NCI-H2029 treated with DMSO at 0.1 percent for 48 hours (cell line): ENCODE measurements at regions not wholly inside any gene's neighbourhood (a gene's known extent, or its start where the extent isn't known, plus 50 kb on each side); places are given as distances from the start of the nearest gene placed in this dataset.
"Not testable (repeated sequence)": the region's sequence is repeated elsewhere in the genome, so short reads cannot be mapped to it uniquely, and the experiment has no call there.

Experiments used
- DNase-seq: peaks from one replicate; lab custom pipeline; 2025; lab: John Stamatoyannopoulos, UW

DNA sequence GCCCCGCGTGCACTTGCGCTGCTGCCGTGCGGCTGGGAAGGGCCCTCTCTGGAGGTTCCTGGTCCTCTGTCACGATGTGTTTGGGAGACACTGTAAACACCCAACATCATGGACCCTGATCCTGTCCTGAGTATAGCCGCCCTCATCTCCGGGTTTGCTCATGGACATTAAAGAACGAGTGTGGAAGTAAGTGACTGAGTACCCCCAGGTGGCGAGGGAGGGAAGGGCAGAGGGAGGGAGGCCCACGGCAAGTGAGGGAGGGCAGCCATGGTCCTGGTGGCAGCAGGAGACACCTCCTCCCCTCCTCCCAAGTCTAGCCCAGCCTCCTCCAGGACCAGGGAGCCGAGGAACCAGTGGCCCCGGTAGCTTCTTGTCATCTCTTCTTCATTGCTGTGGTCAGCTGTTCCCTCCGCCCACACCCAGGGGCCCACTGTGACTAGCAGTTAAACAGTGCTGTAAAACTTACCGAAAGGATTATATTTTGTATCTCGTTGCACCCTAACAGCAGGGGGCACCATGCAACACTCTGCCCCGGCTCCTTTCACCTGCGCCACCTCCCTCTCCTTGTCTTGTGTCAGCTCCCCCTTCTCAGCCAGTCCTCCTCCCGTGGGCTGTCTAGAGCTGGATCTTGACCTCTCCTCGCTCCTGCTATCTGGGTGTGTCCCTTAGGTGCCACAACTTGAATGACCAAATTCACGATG, 566.5 kb upstream of the B3GAT1 start:
- DNase-seq: no peak

DNA sequence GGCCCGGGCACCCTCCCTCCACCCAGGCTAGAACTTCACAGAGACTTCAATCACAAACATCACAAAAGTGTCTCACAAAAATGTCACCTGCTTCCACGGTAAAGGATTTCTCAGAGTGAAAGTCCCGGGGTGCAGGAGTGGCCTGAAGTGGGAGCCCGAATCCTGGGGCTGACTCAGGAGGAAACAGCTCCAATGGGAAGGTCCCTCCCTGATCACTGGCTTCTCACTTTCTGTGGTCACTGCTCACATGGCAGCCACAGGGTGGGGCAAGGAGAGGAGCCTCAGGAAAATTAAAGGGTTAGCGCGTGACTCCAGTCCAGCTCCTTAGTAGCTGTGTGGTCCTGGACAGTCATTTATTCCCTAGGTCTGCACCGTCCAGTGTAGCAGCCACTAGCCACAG, 564.5 kb upstream of the B3GAT1 start:
- DNase-seq: no peak

GRCh38 chr11:134975866-134976376, 563.9 kb upstream of the B3GAT1 start:
- DNase-seq: no peak

DNA sequence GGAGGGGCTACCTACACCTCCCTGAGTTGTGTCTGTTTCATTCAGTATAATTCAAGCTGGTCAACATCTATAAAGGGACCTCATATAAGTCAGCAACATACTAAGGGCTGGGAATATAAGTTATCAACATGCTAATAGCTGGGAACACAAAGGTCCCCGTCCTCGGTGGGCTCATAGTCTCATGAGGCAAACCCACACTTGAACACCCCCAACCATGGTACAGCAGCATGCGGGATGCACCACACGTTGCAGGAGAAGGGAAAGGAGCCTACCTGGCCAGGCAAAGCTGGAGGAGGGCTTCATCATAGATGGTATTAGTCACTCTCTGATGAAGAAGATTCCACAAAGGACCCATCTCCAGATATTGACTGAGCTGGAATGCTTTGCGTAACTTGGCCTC, 561.8 kb upstream of the B3GAT1 start:
- no peak for DNase-seq

DNA sequence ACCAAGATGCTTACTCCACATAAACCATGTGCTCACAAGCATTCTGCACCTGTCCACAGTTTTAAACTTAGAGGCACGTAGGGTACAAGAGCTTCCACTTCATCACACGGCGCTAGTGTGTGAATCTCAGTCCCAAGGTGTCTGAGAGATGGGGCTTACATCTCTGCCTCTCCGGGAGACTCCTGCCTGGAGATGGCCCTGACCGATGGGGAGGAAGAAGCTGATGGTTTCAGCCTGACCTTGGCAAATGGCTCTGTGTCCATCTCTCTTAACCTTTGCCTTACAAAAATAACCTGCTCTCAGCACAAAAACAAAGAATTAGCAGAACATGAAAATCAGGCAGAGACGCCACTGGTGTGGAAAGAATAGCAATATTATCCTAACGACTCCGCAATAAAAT, 559.3 kb upstream of the B3GAT1 start:
- DNase-seq: no peak

GRCh38 chr11:134967746-134968145, 555.7 kb upstream of the B3GAT1 start:
- DNase-seq: no peak

DNA sequence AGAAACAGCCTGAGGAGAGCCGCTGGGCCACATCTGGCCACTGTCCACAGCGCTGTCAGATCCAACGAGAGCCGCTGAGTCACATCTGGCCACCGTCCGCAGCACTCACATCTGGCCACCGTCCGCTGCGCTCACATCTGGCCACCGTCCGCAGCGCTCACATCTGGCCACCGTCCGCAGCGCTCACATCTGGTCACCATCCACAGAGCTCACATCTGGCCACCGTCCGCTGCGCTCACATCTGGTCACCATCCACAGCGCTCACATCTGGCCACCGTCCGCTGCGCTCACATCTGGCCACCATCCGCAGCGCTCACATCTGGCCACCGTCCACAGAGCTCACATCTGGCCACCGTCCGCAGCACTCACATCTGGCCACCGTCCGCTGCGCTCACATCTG, 549.3 kb upstream of the B3GAT1 start:
- not testable (repeated sequence) for DNase-seq

- no peak for DNase-seq
Observed at GRCh38 chr11:134958870-134959269, 546.8 kb upstream of the B3GAT1 start.

GRCh38 chr11:134958336-134958640, 546.2 kb upstream of the B3GAT1 start:
- no peak for DNase-seq

- no peak for DNase-seq
Observed at GRCh38 chr11:134957540-134958335, 545.7 kb upstream of the B3GAT1 start.

GRCh38 chr11:134956450-134957210, 544.6 kb upstream of the B3GAT1 start:
- DNase-seq: no peak

- not testable (repeated sequence) for DNase-seq
Observed at GRCh38 chr11:134955970-134956369, 543.9 kb upstream of the B3GAT1 start.

DNA sequence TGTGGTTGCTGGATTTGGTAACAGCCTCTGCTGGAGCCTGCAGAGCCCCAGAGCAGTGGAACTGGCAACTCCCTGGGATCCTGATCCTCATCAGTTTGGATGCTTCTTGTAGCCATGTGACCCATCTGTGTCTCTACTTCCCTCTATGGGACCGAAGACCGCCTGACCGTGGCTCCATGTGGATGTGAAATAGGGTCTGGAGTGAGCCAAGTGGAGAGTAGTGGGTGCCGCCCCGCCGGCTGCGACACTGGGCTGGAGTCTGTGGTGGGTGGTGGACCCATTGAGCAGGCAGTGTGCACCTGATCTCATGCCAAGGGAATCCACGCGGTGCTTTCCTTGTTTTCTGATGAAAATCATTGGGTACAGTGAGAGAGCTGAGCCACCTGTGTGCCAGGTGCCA, 543.2 kb upstream of the B3GAT1 start:
- no peak for DNase-seq

- DNase-seq: not testable (repeated sequence)
Observed at GRCh38 chr11:134954456-134954855, 542.4 kb upstream of the B3GAT1 start.

GRCh38 chr11:134953417-134953970, 541.5 kb upstream of the B3GAT1 start:
- not testable (repeated sequence) for DNase-seq

- DNase-seq: no peak
Observed at GRCh38 chr11:134951305-134951700, 539.3 kb upstream of the B3GAT1 start.

- no peak for DNase-seq
Observed at GRCh38 chr11:134950692-134951304, 538.8 kb upstream of the B3GAT1 start.

GRCh38 chr11:134949121-134950090, 537.4 kb upstream of the B3GAT1 start:
- DNase-seq: no peak

- no peak for DNase-seq
Observed at GRCh38 chr11:134947556-134947955, 535.5 kb upstream of the B3GAT1 start.

- DNase-seq: no peak
Observed at GRCh38 chr11:134945993-134946392, 534.0 kb upstream of the B3GAT1 start.

- no peak for DNase-seq
Observed at GRCh38 chr11:134944986-134945385, 532.9 kb upstream of the B3GAT1 start.
